ENCODE measurements at regions not wholly inside any gene's neighbourhood (a gene's known extent, or its start where the extent isn't known, plus 50 kb on each side); places are given as distances from the start of the nearest gene placed in this dataset.
A peak's percentile ranks its signal among the peaks of the same experiment; 100 is the strongest.

GRCh38 chr2:43034242-43034619 lies 192.2 kb downstream of the ZFP36L2 start:
- DNase-seq (ENCODE audit: low read depth) = no peak

GRCh38 chr2:43033466-43034241 lies 192.8 kb downstream of the ZFP36L2 start:
- DNase-seq (ENCODE audit: low read depth) = no peak

GRCh38 chr2:43033016-43033270 lies 193.5 kb downstream of the ZFP36L2 start:
- no peak for DNase-seq (ENCODE audit: low read depth)

GRCh38 chr2:43032213-43033015 lies 194.0 kb downstream of the ZFP36L2 start:
- no peak for DNase-seq (ENCODE audit: low read depth)

GRCh38 chr2:43031471-43032212 lies 194.8 kb downstream of the ZFP36L2 start:
- no peak for DNase-seq (ENCODE audit: low read depth)

GRCh38 chr2:43030551-43031307 lies 195.7 kb downstream of the ZFP36L2 start:
- DNase-seq (ENCODE audit: low read depth) = no peak

- no peak for DNase-seq (ENCODE audit: low read depth)
These were observed 197.2 kb downstream of the ZFP36L2 start for GRCh38 chr2:43029186-43029585.

- no peak for DNase-seq (ENCODE audit: low read depth)
These were observed 198.2 kb downstream of the ZFP36L2 start for GRCh38 chr2:43028188-43028587.

- no peak for DNase-seq (ENCODE audit: low read depth)
These were observed 199.1 kb downstream of the ZFP36L2 start for GRCh38 chr2:43027097-43027873.

GRCh38 chr2:43026426-43027096 lies 199.8 kb downstream of the ZFP36L2 start:
- no peak for DNase-seq (ENCODE audit: low read depth)

- peak; percentile 12 for DNase-seq (ENCODE audit: low read depth)
These were observed 200.6 kb downstream of the ZFP36L2 start for GRCh38 chr2:43025709-43026295.

- DNase-seq (ENCODE audit: low read depth) = no peak
These were observed 201.8 kb downstream of the ZFP36L2 start for GRCh38 chr2:43024515-43025011.

- no peak for DNase-seq (ENCODE audit: low read depth)
These were observed 202.5 kb downstream of the ZFP36L2 start for GRCh38 chr2:43023791-43024514.

- DNase-seq (ENCODE audit: low read depth) = no peak
These were observed 203.5 kb downstream of the ZFP36L2 start for GRCh38 chr2:43022896-43023295.

GRCh38 chr2:43021791-43022509 lies 204.5 kb downstream of the ZFP36L2 start:
- no peak for DNase-seq (ENCODE audit: low read depth)

GRCh38 chr2:43020990-43021669 lies 205.3 kb downstream of the ZFP36L2 start:
- no peak for DNase-seq (ENCODE audit: low read depth)

- no peak for DNase-seq (ENCODE audit: low read depth)
These were observed 206.1 kb downstream of the ZFP36L2 start for GRCh38 chr2:43020296-43020695.

GRCh38 chr2:43019536-43020183 lies 206.7 kb downstream of the ZFP36L2 start:
- DNase-seq (ENCODE audit: low read depth) = no peak

All from M059J (cell line).